ENCODE measurements at regions not wholly inside any gene's neighbourhood (a gene's known extent, or its start where the extent isn't known, plus 50 kb on each side); places are given as distances from the start of the nearest gene placed in this dataset.

- Histone ChIP-seq H3K36me3 (ENCODE audit: low read depth, low read length) (no peaks in the 10 kb centered on the region), H3K9ac (ENCODE audit: low read length) (no peak overlapping the region), H3K4me1 (ENCODE audit: insufficient read depth, low read length) (peaks cover 46% of the 10 kb centered on the region), H2AFZ (ENCODE audit: low read length) (no peak overlapping the region), H3K9me3 (ENCODE audit: low read length) (no peaks in the 10 kb centered on the region), H4K20me1 (ENCODE audit: low read length) (no peaks in the 10 kb centered on the region), H3K27ac (ENCODE audit: low read length) (peak overlapping the region; percentile 22), H3F3A (ENCODE audit: low read length, unreplicated experiment) (no peaks in the 10 kb centered on the region), H3K4me3 (ENCODE audit: low read length) (no peak overlapping the region), H3K27me3 (ENCODE audit: low read length) (no peaks in the 10 kb centered on the region), H3K4me2 (ENCODE audit: low read length) (no peak overlapping the region), H3K9me2 (replicated peaks; ENCODE audit: low read length) (no peaks in the 10 kb centered on the region), H3K79me2 (ENCODE audit: low read length) (no peaks in the 10 kb centered on the region)
- ATAC-seq, result peak; percentile 66
- no TSS peak for BruUV-seq (replicated peaks)
- POLR2A ChIA-PET (ENCODE audit: unreplicated experiment), result no interaction called here
- CTCF ChIA-PET, result no interaction called here
- DNase-seq, result peak; percentile 67
- intact Hi-C loops (cut with micrococcal nuclease), result loop anchor here (2.0 to 10.0 kb wide), 7 partner anchors 39 to 379 kb away; no protein-coding TSS in a partner anchor
- no peak for TF ChIP-seq EZH2phosphoT487 (IDR thresholded peaks at IDR 0.05; ENCODE audit: borderline replicate concordance, low read length)
- no peak for TF ChIP-seq EZH2 (IDR thresholded peaks at IDR 0.05; ENCODE audit: low read length, unreplicated experiment)
- TF ChIP-seq CTCF (conservative IDR thresholded peaks at IDR 0.05; ENCODE audit: low read depth, low read length), result no peak
Observed at GRCh38 chr12:25813843-25814242, 144.6 kb upstream of the RASSF8 start.

- Histone ChIP-seq H3K4me1 (ENCODE audit: insufficient read depth, low read length) (peaks cover 37% of the 10 kb centered on the region), H4K20me1 (ENCODE audit: low read length) (no peaks in the 10 kb centered on the region), H3K9ac (ENCODE audit: low read length) (no peak overlapping the region), H3K27ac (ENCODE audit: low read length) (0 out of 2 replicates have a peak overlapping the region, but pooled peaks have one; percentile 5), H3K4me2 (ENCODE audit: low read length) (peak overlapping the region; percentile 16), H3K36me3 (ENCODE audit: low read depth, low read length) (no peaks in the 10 kb centered on the region), H2AFZ (ENCODE audit: low read length) (no peak overlapping the region), H3F3A (ENCODE audit: low read length, unreplicated experiment) (no peaks in the 10 kb centered on the region), H3K9me2 (replicated peaks; ENCODE audit: low read length) (no peaks in the 10 kb centered on the region), H3K79me2 (ENCODE audit: low read length) (no peaks in the 10 kb centered on the region), H3K27me3 (ENCODE audit: low read length) (no peaks in the 10 kb centered on the region), H3K9me3 (ENCODE audit: low read length) (no peaks in the 10 kb centered on the region), H3K4me3 (ENCODE audit: low read length) (no peak overlapping the region)
- intact Hi-C loops (cut with micrococcal nuclease), result loop anchor here (10.0 kb wide), 2 partner anchors 52 to 382 kb away; no protein-coding TSS in a partner anchor
- no TSS peak for BruUV-seq (replicated peaks)
- peak; percentile 69 for DNase-seq
- peak; percentile 60 for ATAC-seq
- TF ChIP-seq EZH2 (IDR thresholded peaks at IDR 0.05; ENCODE audit: low read length, unreplicated experiment) (no peak), CTCF (conservative IDR thresholded peaks at IDR 0.05; ENCODE audit: low read depth, low read length) (no peak), EZH2phosphoT487 (IDR thresholded peaks at IDR 0.05; ENCODE audit: borderline replicate concordance, low read length) (no peak)
- ChIA-PET CTCF (no interaction called here), POLR2A (ENCODE audit: unreplicated experiment) (no interaction called here)
Observed at GRCh38 chr12:25816637-25817036, 141.8 kb upstream of the RASSF8 start.

- TF ChIP-seq EZH2phosphoT487 (IDR thresholded peaks at IDR 0.05; ENCODE audit: borderline replicate concordance, low read length) (no peak), CTCF (conservative IDR thresholded peaks at IDR 0.05; ENCODE audit: low read depth, low read length) (no peak), EZH2 (IDR thresholded peaks at IDR 0.05; ENCODE audit: low read length, unreplicated experiment) (no peak)
- ChIA-PET CTCF (interaction anchor here (0.6 kb wide), 1 partner anchor 11 kb away, joined by 3 read pairs; no protein-coding TSS in a partner anchor), POLR2A (ENCODE audit: unreplicated experiment) (no interaction called here)
- Histone ChIP-seq H3K9me3 (ENCODE audit: low read length) (no peaks in the 10 kb centered on the region), H3K4me3 (ENCODE audit: low read length) (no peak overlapping the region), H2AFZ (ENCODE audit: low read length) (no peak overlapping the region), H3K9me2 (replicated peaks; ENCODE audit: low read length) (no peaks in the 10 kb centered on the region), H3F3A (ENCODE audit: low read length, unreplicated experiment) (no peaks in the 10 kb centered on the region), H3K27me3 (ENCODE audit: low read length) (no peaks in the 10 kb centered on the region), H3K4me2 (ENCODE audit: low read length) (peak overlapping the region; percentile 16; the same call in 1 of the 2 replicates), H3K9ac (ENCODE audit: low read length) (no peak overlapping the region), H3K36me3 (ENCODE audit: low read depth, low read length) (no peaks in the 10 kb centered on the region), H4K20me1 (ENCODE audit: low read length) (no peaks in the 10 kb centered on the region), H3K4me1 (ENCODE audit: insufficient read depth, low read length) (peaks cover 32% of the 10 kb centered on the region), H3K79me2 (ENCODE audit: low read length) (no peaks in the 10 kb centered on the region), H3K27ac (ENCODE audit: low read length) (0 out of 2 replicates have a peak overlapping the region, but pooled peaks have one; percentile 5)
- DNase-seq, result peak; percentile 54
- ATAC-seq, result peak; percentile 4; the same call in 1 of the 2 replicates
- intact Hi-C loops (cut with micrococcal nuclease), result loop anchor here (10.0 kb wide), 2 partner anchors 52 to 382 kb away; no protein-coding TSS in a partner anchor
- no TSS peak for BruUV-seq (replicated peaks)
Observed at GRCh38 chr12:25817166-25817565, 141.3 kb upstream of the RASSF8 start.
